ENCODE measurements at regions not wholly inside any gene's neighbourhood (a gene's known extent, or its start where the extent isn't known, plus 50 kb on each side); places are given as distances from the start of the nearest gene placed in this dataset.

DNA sequence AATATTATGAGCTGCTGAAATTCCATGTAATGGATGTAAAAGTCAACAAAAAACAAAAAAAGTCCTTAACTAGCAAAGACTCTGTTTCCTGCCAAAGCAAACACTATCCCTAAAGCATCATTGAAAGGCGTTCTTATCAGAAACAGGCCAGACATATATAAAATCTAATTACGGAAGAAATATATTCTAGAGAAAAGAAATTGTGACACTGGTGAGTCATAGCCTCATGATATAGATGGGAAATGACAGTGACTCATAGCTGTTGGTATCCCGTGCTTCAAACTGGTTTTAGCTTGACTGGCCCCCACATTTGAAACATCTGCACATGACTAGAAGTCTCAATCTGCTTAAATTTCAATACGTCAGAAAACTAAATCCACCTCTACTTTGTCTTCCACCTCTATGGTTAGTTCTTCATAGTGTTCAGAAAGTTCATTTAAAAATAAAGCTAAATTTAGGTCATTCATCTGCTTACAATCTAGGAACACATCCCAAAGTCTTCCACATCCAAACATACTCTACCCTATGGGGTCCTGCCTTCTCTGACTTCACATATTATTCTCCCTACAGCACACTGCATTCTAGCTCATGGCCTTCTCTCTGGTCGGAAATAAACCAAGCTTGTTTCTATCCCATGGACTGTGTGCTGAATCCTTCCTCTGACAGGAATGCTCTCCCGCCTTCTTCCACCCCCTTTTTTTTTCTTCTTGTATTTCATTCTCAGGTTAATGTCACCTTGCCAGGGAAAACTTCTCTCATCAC is 456.3 kb upstream of the ARRDC4 start:
- no peaks in the 10 kb centered on the region for H3F3A ChIP-seq (ENCODE audit: insufficient read depth)
- no peak overlapping the region for H3K9ac ChIP-seq
- WGBS, 2 experiments (ENCODE audit: low coverage in 1 of 2, low lambda C conversion rate in 2 of 2, missing lambda C conversion rate in 2 of 2): 28 to 30% methylated on average over 6 of the region's 6 CpGs
- no peak overlapping the region for H3K4me2 ChIP-seq (ENCODE audit: unreplicated experiment)
- no peaks in the 10 kb centered on the region for H3K9me3 ChIP-seq (ENCODE audit: low read depth)
- no peak overlapping the region for H3K27ac ChIP-seq
- no peaks in the 10 kb centered on the region for H3K36me3 ChIP-seq (ENCODE audit: low read depth)
- in situ Hi-C loops (cut with MboI): no loop called here
- H3K4me3 ChIP-seq: no peak overlapping the region
- TF ChIP-seq EZH2phosphoT487 (IDR thresholded peaks at IDR 0.05; ENCODE audit: insufficient read depth, low read depth): no peak
- TF ChIP-seq EZH2 (IDR thresholded peaks at IDR 0.05; ENCODE audit: insufficient read depth, poor library complexity, severe bottlenecking): no peak
- H3K27me3 ChIP-seq (replicated peaks; ENCODE audit: insufficient read depth): no peaks in the 10 kb centered on the region
- no peak for DNase-seq
- H4K20me1 ChIP-seq (ENCODE audit: insufficient read depth): no peaks in the 10 kb centered on the region
- no peak overlapping the region for H2AFZ ChIP-seq
- H3K9me2 ChIP-seq (ENCODE audit: insufficient read depth): no peaks in the 10 kb centered on the region
- no peaks in the 10 kb centered on the region for H3K79me2 ChIP-seq (ENCODE audit: insufficient read depth)
- no peaks in the 10 kb centered on the region for H3K4me1 ChIP-seq (ENCODE audit: insufficient read depth)

DNA sequence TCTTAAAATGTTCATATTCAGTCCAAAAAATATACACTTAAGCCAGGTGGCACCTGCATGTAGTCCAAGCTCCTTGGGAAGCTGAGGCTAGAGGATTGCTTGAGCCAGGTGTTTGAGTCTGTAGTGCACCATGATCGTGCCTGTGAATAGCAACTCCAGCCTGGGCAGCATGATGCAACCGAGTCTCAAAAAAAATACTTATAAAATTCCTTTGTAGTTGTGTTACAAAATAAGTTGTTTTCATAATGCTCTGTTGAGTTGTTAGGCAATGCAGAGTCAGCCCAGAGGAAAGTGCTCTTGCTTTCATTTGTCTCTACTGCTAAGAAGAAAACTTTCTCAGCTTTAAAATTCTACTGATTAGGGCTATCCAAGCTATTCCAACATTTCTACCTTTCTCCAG is 442.8 kb upstream of the ARRDC4 start:
- no peak overlapping the region for H3K9ac ChIP-seq
- in situ Hi-C loops (cut with MboI): no loop called here

DNA sequence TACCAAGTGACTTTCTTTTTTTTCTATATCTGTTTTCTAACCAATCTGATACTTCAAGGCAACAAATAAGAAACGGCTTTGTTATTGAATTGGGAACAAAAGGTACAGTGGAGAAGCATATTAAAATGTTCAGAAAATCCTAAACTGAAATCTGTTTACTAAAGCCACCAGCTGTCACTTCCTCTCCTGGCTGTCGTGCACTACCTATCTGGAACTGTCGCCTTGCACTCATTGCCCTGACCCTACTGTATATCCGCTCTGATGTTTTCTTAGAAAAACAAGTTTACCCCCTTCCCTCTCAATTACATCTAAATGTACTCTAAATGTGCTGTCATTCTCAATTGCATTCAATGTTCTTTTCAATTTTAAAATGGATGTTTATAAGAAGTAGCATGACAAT is 439.8 kb upstream of the ARRDC4 start:
- Histone ChIP-seq H3K9me3 (ENCODE audit: low read depth) (no peaks in the 10 kb centered on the region), H4K20me1 (ENCODE audit: insufficient read depth) (no peaks in the 10 kb centered on the region), H3K9ac (no peak overlapping the region), H3K4me2 (ENCODE audit: unreplicated experiment) (no peak overlapping the region), H3F3A (ENCODE audit: insufficient read depth) (no peaks in the 10 kb centered on the region), H2AFZ (no peak overlapping the region), H3K79me2 (ENCODE audit: insufficient read depth) (no peaks in the 10 kb centered on the region), H3K4me3 (no peak overlapping the region), H3K4me1 (ENCODE audit: insufficient read depth) (no peaks in the 10 kb centered on the region), H3K36me3 (ENCODE audit: low read depth) (no peaks in the 10 kb centered on the region), H3K27ac (no peak overlapping the region), H3K27me3 (replicated peaks; ENCODE audit: insufficient read depth) (no peaks in the 10 kb centered on the region), H3K9me2 (ENCODE audit: insufficient read depth) (no peaks in the 10 kb centered on the region)
- no peak for DNase-seq
- no peak for TF ChIP-seq EZH2phosphoT487 (IDR thresholded peaks at IDR 0.05; ENCODE audit: insufficient read depth, low read depth)
- TF ChIP-seq EZH2 (IDR thresholded peaks at IDR 0.05; ENCODE audit: insufficient read depth, poor library complexity, severe bottlenecking): no peak
- in situ Hi-C loops (cut with MboI): no loop called here
- WGBS, 2 experiments (ENCODE audit: low coverage in 1 of 2, low lambda C conversion rate in 2 of 2, missing lambda C conversion rate in 2 of 2): 35 to 42% methylated on average over 4 of the region's 4 CpGs

More for the DNA sequence above, 442.8 kb upstream of the ARRDC4 start:
- Histone ChIP-seq H3K27me3 (replicated peaks; ENCODE audit: insufficient read depth) (no peaks in the 10 kb centered on the region), H2AFZ (no peak overlapping the region), H3K9me2 (ENCODE audit: insufficient read depth) (no peaks in the 10 kb centered on the region), H3K4me3 (no peak overlapping the region), H4K20me1 (ENCODE audit: insufficient read depth) (no peaks in the 10 kb centered on the region), H3K4me1 (ENCODE audit: insufficient read depth) (no peaks in the 10 kb centered on the region), H3K36me3 (ENCODE audit: low read depth) (no peaks in the 10 kb centered on the region), H3K79me2 (ENCODE audit: insufficient read depth) (no peaks in the 10 kb centered on the region), H3K27ac (no peak overlapping the region), H3K9me3 (ENCODE audit: low read depth) (no peaks in the 10 kb centered on the region), H3F3A (ENCODE audit: insufficient read depth) (no peaks in the 10 kb centered on the region), H3K4me2 (ENCODE audit: unreplicated experiment) (no peak overlapping the region)
- 25 to 37% methylated on average over 2 of the region's 2 CpGs for WGBS, 2 experiments (ENCODE audit: low coverage in 1 of 2, low lambda C conversion rate in 2 of 2, missing lambda C conversion rate in 2 of 2)
- TF ChIP-seq EZH2 (IDR thresholded peaks at IDR 0.05; ENCODE audit: insufficient read depth, poor library complexity, severe bottlenecking) (no peak), EZH2phosphoT487 (IDR thresholded peaks at IDR 0.05; ENCODE audit: insufficient read depth, low read depth) (no peak)
- DNase-seq: no peak

DNA sequence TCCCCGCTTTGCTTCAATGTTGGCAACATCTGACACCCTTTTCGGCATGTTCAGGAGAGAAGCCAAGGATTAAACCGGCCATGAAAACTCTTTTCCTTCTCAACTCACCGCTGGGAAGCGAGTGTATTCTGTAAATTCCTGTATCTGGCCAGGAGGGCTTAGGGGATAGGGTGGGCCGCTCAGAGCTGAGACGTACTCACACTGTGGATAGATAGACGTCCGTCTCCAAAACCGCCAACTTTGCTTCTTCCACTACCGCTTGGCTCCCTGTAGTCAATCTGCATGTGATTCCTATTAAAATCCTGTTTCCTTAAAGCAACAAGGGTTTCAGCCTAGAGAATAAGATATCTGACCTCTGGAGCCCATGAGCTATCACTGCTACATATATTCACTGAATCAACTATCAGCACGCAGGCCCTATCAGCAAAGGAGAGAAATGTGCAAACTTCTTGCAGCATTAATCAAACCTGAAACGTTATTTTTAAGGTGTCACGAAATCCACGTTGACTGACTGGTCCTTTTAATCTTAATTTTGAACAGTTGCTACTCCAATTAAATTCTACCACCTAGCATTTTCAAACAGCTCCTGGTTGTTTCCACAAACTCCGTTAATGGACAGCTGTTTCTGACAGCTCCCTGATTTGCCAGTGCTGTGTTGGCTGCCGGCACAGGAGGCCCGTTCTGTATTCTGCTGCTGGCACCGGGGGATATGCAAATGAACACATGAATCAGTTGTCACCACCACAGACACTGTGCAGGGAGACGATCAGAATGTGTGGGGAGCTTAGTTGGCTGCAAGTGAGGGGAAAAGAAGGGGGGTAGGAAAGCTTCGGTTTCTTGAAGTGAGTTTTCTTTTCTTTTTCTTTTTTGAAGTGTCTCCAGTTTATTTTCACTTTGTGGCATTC is 438.9 kb upstream of the ARRDC4 start:
- no peak for TF ChIP-seq EZH2phosphoT487 (IDR thresholded peaks at IDR 0.05; ENCODE audit: insufficient read depth, low read depth)
- no peak for TF ChIP-seq EZH2 (IDR thresholded peaks at IDR 0.05; ENCODE audit: insufficient read depth, poor library complexity, severe bottlenecking)
- in situ Hi-C loops (cut with MboI): no loop called here
- Histone ChIP-seq H3K36me3 (ENCODE audit: low read depth) (no peaks in the 10 kb centered on the region), H3K4me2 (ENCODE audit: unreplicated experiment) (no peak overlapping the region), H3K4me1 (ENCODE audit: insufficient read depth) (no peaks in the 10 kb centered on the region), H3F3A (ENCODE audit: insufficient read depth) (no peaks in the 10 kb centered on the region), H3K27ac (no peak overlapping the region), H3K9me2 (ENCODE audit: insufficient read depth) (no peaks in the 10 kb centered on the region), H2AFZ (no peak overlapping the region), H3K9ac (no peak overlapping the region), H3K9me3 (ENCODE audit: low read depth) (no peaks in the 10 kb centered on the region), H3K4me3 (no peak overlapping the region), H3K79me2 (ENCODE audit: insufficient read depth) (no peaks in the 10 kb centered on the region), H4K20me1 (ENCODE audit: insufficient read depth) (no peaks in the 10 kb centered on the region), H3K27me3 (replicated peaks; ENCODE audit: insufficient read depth) (no peaks in the 10 kb centered on the region)
- no peak for DNase-seq
- 2% methylated on average over 21 of the region's 21 CpGs for WGBS, 2 experiments (ENCODE audit: low coverage in 1 of 2, low lambda C conversion rate in 2 of 2, missing lambda C conversion rate in 2 of 2)

Measured in GM23248 (cell line).